Mesenchymal stem cell (in vitro differentiated cells and primary cell): ENCODE measurements at regions not wholly inside any gene's neighbourhood (a gene's known extent, or its start where the extent isn't known, plus 50 kb on each side); places are given as distances from the start of the nearest gene placed in this dataset.
A peak's percentile ranks its signal among the peaks of the same experiment; 100 is the strongest.

Experiments
- DNase-seq: peaks from one replicate; pipeline ENCODE4 v3.0.0-alpha.2; 2013
- H2AFZ ChIP-seq: one replicate; pipeline ENCODE4 v1.6.1; 2013; ENCODE audit warnings: low read depth, mild to moderate bottlenecking, control low read depth, inconsistent platforms, low read length, moderate library complexity
- H2AK5ac ChIP-seq: 2 replicates; pipeline ENCODE4 v1.6.1; 2013; ENCODE audit warnings: low read length, moderate library complexity, mild to moderate bottlenecking, inconsistent platforms; ENCODE audit not compliant: severe bottlenecking
- H2BK120ac ChIP-seq: one replicate; pipeline ENCODE4 v1.6.1; 2013; ENCODE audit warnings: low read depth, mild to moderate bottlenecking, inconsistent platforms, low read length, moderate library complexity
- H2BK12ac ChIP-seq, 2 experiments: one replicate each; pipeline ENCODE4 v1.6.1; 2013; ENCODE audit warnings: inconsistent platforms in 2 of 2, low read length in 2 of 2, mild to moderate bottlenecking in 2 of 2, moderate library complexity in 2 of 2, control low read depth in 1 of 2
- H2BK15ac ChIP-seq: one replicate; pipeline ENCODE4 v1.6.1; 2013; ENCODE audit warnings: mild to moderate bottlenecking, low read depth, inconsistent platforms; ENCODE audit not compliant: poor library complexity, severe bottlenecking
- H2BK5ac ChIP-seq: 2 replicates; pipeline ENCODE4 v1.6.1; 2013; ENCODE audit warnings: low read depth, mild to moderate bottlenecking, low read length, control low read depth, inconsistent platforms; ENCODE audit not compliant: poor library complexity, severe bottlenecking
- H3K14ac ChIP-seq, 2 experiments: one replicate each; pipeline ENCODE4 v1.6.1; 2013; ENCODE audit warnings: inconsistent platforms in 2 of 2, low read length in 2 of 2, control low read depth in 1 of 2, mild to moderate bottlenecking in 1 of 2, moderate library complexity in 1 of 2
- H3K18ac ChIP-seq, 2 experiments: one replicate each; pipeline ENCODE4 v1.6.1; 2013; ENCODE audit warnings: inconsistent platforms in 2 of 2, low read length in 2 of 2, control low read depth in 1 of 2, low read depth in 1 of 2, mild to moderate bottlenecking in 1 of 2
- H3K23ac ChIP-seq, 2 experiments: one replicate each; pipeline ENCODE4 v1.6.1; 2013; ENCODE audit warnings: inconsistent platforms in 2 of 2, low read length in 2 of 2, mild to moderate bottlenecking in 2 of 2, moderate library complexity in 2 of 2, control low read depth in 1 of 2
- H3K27ac ChIP-seq: 2 replicates; pipeline ENCODE4 v1.5.1; 2013; ENCODE audit warnings: mild to moderate bottlenecking, moderate library complexity, low read length, control low read depth, inconsistent platforms; ENCODE audit not compliant: poor library complexity, severe bottlenecking
- H3K27me3 ChIP-seq, 2 experiments: 2 replicates each; pipeline versions ENCODE4 v1.6.1 to v1.7.0; 2013; ENCODE audit warnings: low read length in 2 of 2, mild to moderate bottlenecking in 2 of 2, moderate library complexity in 2 of 2, control low read depth in 1 of 2, inconsistent platforms in 1 of 2; ENCODE audit not compliant: control insufficient read depth in 1 of 2, insufficient read depth in 1 of 2
- H3K36me3 ChIP-seq, 2 experiments: 2 replicates each; pipeline versions ENCODE4 v1.6.1 to v1.7.0; 2013; ENCODE audit warnings: low read length in 2 of 2, control low read depth in 1 of 2, inconsistent platforms in 1 of 2, low read depth in 1 of 2, mild to moderate bottlenecking in 1 of 2; ENCODE audit not compliant: insufficient read depth in 2 of 2, control insufficient read depth in 1 of 2
- H3K4ac ChIP-seq, 2 experiments: one replicate each; pipeline ENCODE4 v1.6.1; 2013; ENCODE audit warnings: inconsistent platforms in 2 of 2, low read length in 2 of 2, mild to moderate bottlenecking in 2 of 2, moderate library complexity in 2 of 2, control low read depth in 1 of 2, low read depth in 1 of 2
- H3K4me1 ChIP-seq: 2 replicates; pipeline ENCODE4 v1.6.1; 2013; ENCODE audit warnings: low read depth, low read length, control low read depth; ENCODE audit not compliant: control insufficient read depth, insufficient read depth
- H3K4me2 ChIP-seq: 2 replicates; pipeline ENCODE4 v1.6.1; 2013; ENCODE audit warnings: low read length, mild to moderate bottlenecking, inconsistent platforms; ENCODE audit not compliant: poor library complexity, severe bottlenecking
- H3K4me3 ChIP-seq, 2 experiments: 2 replicates each; pipeline versions ENCODE4 v1.5.1 to v1.7.0; 2013; ENCODE audit warnings: low read length in 2 of 2, mild to moderate bottlenecking in 2 of 2, control low read depth in 1 of 2, low read depth in 1 of 2; ENCODE audit not compliant: insufficient read depth in 1 of 2
- H3K79me1 ChIP-seq: replicated peaks from 2 replicates; pipeline ENCODE4 v1.6.1; 2013; ENCODE audit warnings: mild to moderate bottlenecking, control low read depth, low read length, inconsistent platforms; ENCODE audit not compliant: poor library complexity, severe bottlenecking
- H3K9ac ChIP-seq: 2 replicates; pipeline ENCODE4 v1.7.0; 2013; ENCODE audit warnings: mild to moderate bottlenecking, low read length, moderate library complexity
- H3K9me3 ChIP-seq: 2 replicates; pipeline ENCODE4 v1.7.0; 2013; ENCODE audit warnings: mild to moderate bottlenecking, low read length; ENCODE audit not compliant: control insufficient read depth
- H4K8ac ChIP-seq: one replicate; pipeline ENCODE4 v1.6.1; 2013; ENCODE audit warnings: inconsistent platforms, mild to moderate bottlenecking, low read length, moderate library complexity
- H4K91ac ChIP-seq: one replicate; pipeline ENCODE4 v1.6.1; 2013; ENCODE audit warnings: mild to moderate bottlenecking, low read length, inconsistent platforms
- WGBS: methylation state at CpG from one replicate; pipeline ENCODE4 v1.1.7; 2013; ENCODE audit warnings: mixed read lengths; 5-methylcytosine and 5-hydroxymethylcytosine counted together

DNA sequence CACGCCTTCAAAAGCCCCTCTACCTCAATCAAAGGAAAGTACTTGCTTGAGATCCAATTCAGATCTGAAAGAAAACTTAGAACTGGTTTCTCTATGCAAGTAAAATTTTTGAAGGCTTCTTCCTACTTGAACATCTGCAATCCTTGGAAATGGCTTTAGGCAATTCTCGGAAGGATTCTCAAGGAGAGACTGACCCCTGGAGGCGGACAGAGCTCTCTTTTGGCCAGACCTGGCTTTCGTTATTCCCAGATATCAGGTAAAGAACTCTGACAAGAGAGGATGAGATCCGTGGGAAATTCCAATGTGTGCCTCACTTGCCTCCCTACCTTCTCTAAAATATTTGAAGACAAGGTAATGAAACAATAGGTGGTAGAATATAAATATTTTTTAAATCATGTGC, 670.3 kb upstream of the FAM241A start:
- Histone ChIP-seq H3K27me3 (no peaks in the 10 kb centered on the region), H3K4me1 (no peaks in the 10 kb centered on the region), H2BK15ac (no peak overlapping the region), H3K9ac (no peak overlapping the region), H3K9me3 (no peaks in the 10 kb centered on the region), H3K27ac (no peak overlapping the region), H3K79me1 (no peaks in the 10 kb centered on the region), H2BK12ac (no peak overlapping the region), H3K14ac (no peak overlapping the region), H4K91ac (no peak overlapping the region), H3K18ac (no peak overlapping the region), H2AK5ac (no peak overlapping the region), H3K23ac (no peak overlapping the region), H2AFZ (no peak overlapping the region), H2BK120ac (no peak overlapping the region), H3K4me3 (no peak overlapping the region), H2BK5ac (no peak overlapping the region), H3K36me3 (no peaks in the 10 kb centered on the region), H3K4me2 (no peak overlapping the region), H3K4ac (no peak overlapping the region), H4K8ac (no peak overlapping the region)
- DNase-seq = peak; percentile 45
- 13% methylated on average over 3 of the region's 5 CpGs for WGBS

DNA sequence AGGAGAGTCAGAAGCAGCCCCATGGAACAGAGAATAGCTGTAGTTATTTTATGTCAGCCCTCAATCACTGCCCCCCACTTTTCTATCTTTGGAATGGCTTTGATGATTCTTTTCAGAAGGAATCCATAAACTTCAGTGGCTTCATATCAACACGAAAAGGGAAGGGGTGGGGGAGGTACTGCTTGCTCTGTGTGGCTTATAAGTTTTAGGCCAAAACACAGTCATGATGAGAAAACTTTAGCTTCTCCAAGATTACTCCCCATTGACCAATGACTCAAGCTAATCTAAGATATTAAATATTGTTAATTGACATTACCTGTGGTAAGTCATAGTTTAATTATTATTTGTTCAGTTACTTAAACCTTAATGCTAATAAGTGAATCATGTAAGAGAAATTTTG, 669.6 kb upstream of the FAM241A start:
- no peak overlapping the region for H2AK5ac ChIP-seq
- H3K14ac ChIP-seq = no peak overlapping the region
- no peak overlapping the region for H3K4ac ChIP-seq
- H2BK15ac ChIP-seq = no peak overlapping the region
- no peak overlapping the region for H2BK12ac ChIP-seq
- DNase-seq = no peak
- H3K9me3 ChIP-seq = no peaks in the 10 kb centered on the region
- no peak overlapping the region for H2BK120ac ChIP-seq
- H3K23ac ChIP-seq = no peak overlapping the region
- no peak overlapping the region for H3K4me3 ChIP-seq
- H3K4me1 ChIP-seq = no peaks in the 10 kb centered on the region
- no peak overlapping the region for H4K91ac ChIP-seq
- no peak overlapping the region for H4K8ac ChIP-seq
- no peak overlapping the region for H3K4me2 ChIP-seq
- no peaks in the 10 kb centered on the region for H3K79me1 ChIP-seq
- WGBS = 100% methylated on average over 1 of the region's 1 CpG
- no peak overlapping the region for H3K18ac ChIP-seq
- no peaks in the 10 kb centered on the region for H3K36me3 ChIP-seq
- no peak overlapping the region for H2BK5ac ChIP-seq
- H2AFZ ChIP-seq = no peak overlapping the region
- H3K27me3 ChIP-seq = no peaks in the 10 kb centered on the region
- H3K27ac ChIP-seq = no peak overlapping the region
- no peak overlapping the region for H3K9ac ChIP-seq

DNA sequence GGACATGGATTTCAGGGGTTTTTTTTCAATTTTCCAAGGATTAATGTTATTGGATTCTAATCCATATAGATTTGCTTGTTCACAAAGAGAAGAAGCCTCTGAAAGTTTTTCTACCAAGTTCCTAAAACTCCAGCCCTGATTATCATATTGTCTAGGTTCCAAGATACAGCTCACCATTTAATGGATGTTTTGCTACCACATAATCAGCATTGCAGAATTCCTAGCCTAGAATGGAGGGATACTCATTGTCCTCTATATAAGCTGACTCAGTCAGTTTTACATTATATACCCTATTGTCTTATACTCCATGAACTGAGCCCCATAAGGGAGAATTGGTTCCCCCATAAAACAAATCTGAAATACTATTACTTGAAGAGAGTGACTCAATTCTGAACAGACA, 664.7 kb upstream of the FAM241A start:
- Histone ChIP-seq H3K9ac (no peak overlapping the region), H3K4me1 (peaks cover 1% of the 10 kb centered on the region)

DNA sequence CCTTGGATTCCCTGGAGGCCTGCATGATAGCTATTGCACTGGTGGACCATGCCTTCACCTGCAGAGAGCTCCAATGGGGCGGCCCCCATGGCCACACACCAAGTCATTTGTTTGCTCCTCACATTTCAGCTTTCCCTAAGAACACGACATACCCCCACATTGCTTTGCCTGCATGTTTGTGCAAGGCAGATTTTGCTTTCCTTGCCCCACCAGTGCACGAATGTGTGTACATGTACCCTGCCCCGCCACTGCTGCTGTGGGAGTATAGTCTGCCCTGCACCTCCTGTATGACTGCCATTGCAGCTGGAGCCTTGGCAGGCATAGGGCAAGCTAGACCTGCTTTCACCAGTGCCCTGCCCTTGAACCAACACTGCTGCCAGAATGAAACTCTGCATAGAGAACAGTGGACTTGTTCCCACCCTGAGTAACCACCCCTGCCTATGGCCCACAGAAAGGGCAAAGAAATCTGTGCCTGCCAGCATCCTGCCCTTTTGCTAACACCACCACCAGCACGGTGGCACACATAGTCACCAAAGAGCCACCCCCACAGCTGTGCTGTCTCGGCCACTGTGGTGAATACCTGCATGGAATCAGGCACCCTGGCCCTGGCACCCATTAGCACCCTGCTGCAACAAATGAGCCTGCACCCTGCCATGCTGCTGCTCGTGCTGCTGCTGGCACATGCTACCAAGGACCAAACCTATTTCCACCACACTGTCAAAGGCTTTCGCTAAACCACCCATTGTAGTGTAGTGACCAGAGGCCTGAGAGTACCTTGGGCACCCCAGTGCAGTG, 661.7 kb upstream of the FAM241A start:
- Histone ChIP-seq H3K23ac (no peak overlapping the region), H4K8ac (no peak overlapping the region), H3K4me3 (no peak overlapping the region), H3K14ac (peak overlapping the region in 1 of 2 experiments; percentile 26), H2AK5ac (no peak overlapping the region), H3K27ac (no peak overlapping the region), H3K9ac (no peak overlapping the region), H4K91ac (no peak overlapping the region), H3K27me3 (no peaks in the 10 kb centered on the region), H3K4me1 (peaks cover 1% of the 10 kb centered on the region), H2AFZ (no peak overlapping the region), H3K4ac (no peak overlapping the region), H2BK12ac (no peak overlapping the region), H3K9me3 (no peaks in the 10 kb centered on the region), H3K4me2 (no peak overlapping the region), H2BK15ac (no peak overlapping the region), H2BK120ac (no peak overlapping the region), H2BK5ac (no peak overlapping the region), H3K79me1 (no peaks in the 10 kb centered on the region), H3K36me3 (no peaks in the 10 kb centered on the region), H3K18ac (no peak overlapping the region)
- no peak for DNase-seq
- WGBS = 91% methylated on average over 8 of the region's 8 CpGs

More for the DNA sequence above, 664.7 kb upstream of the FAM241A start:
- no peak overlapping the region for H3K18ac ChIP-seq
- H3K23ac ChIP-seq = no peak overlapping the region
- H2AFZ ChIP-seq = no peak overlapping the region
- H2BK5ac ChIP-seq = no peak overlapping the region
- no peaks in the 10 kb centered on the region for H3K27me3 ChIP-seq
- no peak overlapping the region for H3K27ac ChIP-seq
- H3K4me2 ChIP-seq = no peak overlapping the region
- no peak overlapping the region for H4K8ac ChIP-seq
- H3K4ac ChIP-seq = no peak overlapping the region
- DNase-seq = no peak
- no peaks in the 10 kb centered on the region for H3K79me1 ChIP-seq
- H3K14ac ChIP-seq = no peak overlapping the region
- H2BK120ac ChIP-seq = no peak overlapping the region
- H3K4me3 ChIP-seq = no peak overlapping the region
- no peak overlapping the region for H2BK12ac ChIP-seq
- H2BK15ac ChIP-seq = no peak overlapping the region
- no peaks in the 10 kb centered on the region for H3K36me3 ChIP-seq
- H3K9me3 ChIP-seq = no peaks in the 10 kb centered on the region
- no peak overlapping the region for H2AK5ac ChIP-seq
- H4K91ac ChIP-seq = no peak overlapping the region
